B cell (primary cell): ENCODE measurements at regions not wholly inside any gene's neighbourhood (a gene's known extent, or its start where the extent isn't known, plus 50 kb on each side); places are given as distances from the start of the nearest gene placed in this dataset.
"Not testable (repeated sequence)": the region's sequence is repeated elsewhere in the genome, so short reads cannot be mapped to it uniquely, and the experiment has no call there.

Source experiments
- ATAC-seq: fragments of 200-7000 bp; cut with Tn5 transposase; one replicate; pipeline ENCODE4 v1.10.0; 2021; ENCODE audit warnings: low read depth, mild to moderate bottlenecking, moderate number of reproducible peaks, moderate library complexity
- CTCF ChIA-PET: fragments of 350-600 bp; sonication (Branson Sonifier 250); formaldehyde crosslinking; loops from one replicate; lab custom pipeline; 2021; ENCODE audit warnings: antibody characterized with exemption, inconsistent platforms; lab: Charles Lee
- POLR2A ChIA-PET: fragments of 350-600 bp; sonication (Branson Sonifier 250); formaldehyde crosslinking; loops from one replicate; lab custom pipeline; 2021; ENCODE audit warnings: antibody characterized with exemption; lab: Charles Lee
- DNase-seq: peaks from one replicate; pipeline ENCODE4 v3.0.0; 2013
- H2AFZ ChIP-seq: 2 replicates; pipeline ENCODE4 v1.6.1; 2012; ENCODE audit warnings: mild to moderate bottlenecking, low read depth, low read length; ENCODE audit not compliant: insufficient read depth, poor library complexity, severe bottlenecking
- H3K27ac ChIP-seq, 2 donors: 1 replicate in 1 of 2; 2 replicates in 1 of 2; pipeline ENCODE4 v1.5.1; 2012 to 2013; ENCODE audit warnings: low read length in 2 of 2, mild to moderate bottlenecking in 2 of 2, moderate library complexity in 1 of 2
- H3K27me3 ChIP-seq, 4 experiments: fragments of 200-600 bp in 1 of 4; sonication (generic) in 1 of 4; replicated peaks in 1 of 4; 1 replicate in 2 of 4; 2 replicates in 2 of 4; pipeline versions ENCODE4 v1.6.1 to v1.7.0; 2013 to 2016; ENCODE audit warnings: low read length in 3 of 4, mild to moderate bottlenecking in 2 of 4, mixed read lengths in 1 of 4, moderate library complexity in 1 of 4; ENCODE audit not compliant: insufficient read depth in 4 of 4, control insufficient read depth in 3 of 4; ENCODE audit errors: control extremely low read depth in 1 of 4
- H3K36me3 ChIP-seq, 2 experiments: replicated peaks in 1 of 2; 1 replicate in 1 of 2; 2 replicates in 1 of 2; pipeline versions ENCODE4 v1.6.1 to v1.7.1; 2013; ENCODE audit warnings: low read length in 1 of 2; ENCODE audit not compliant: insufficient read depth in 2 of 2, control insufficient read depth in 1 of 2; ENCODE audit errors: control extremely low read depth in 1 of 2, extremely low read depth in 1 of 2
- H3K4me1 ChIP-seq, 2 donors: fragments of 200-600 bp in 1 of 2; sonication (generic) in 1 of 2; 1 replicate in 1 of 2; 2 replicates in 1 of 2; pipeline versions ENCODE4 v1.5.1 to v1.6.1; 2013 to 2017; ENCODE audit warnings: low read length in 2 of 2; ENCODE audit not compliant: control insufficient read depth in 2 of 2, insufficient read depth in 2 of 2
- H3K4me2 ChIP-seq: replicated peaks from 2 replicates; pipeline ENCODE3; 2012; ENCODE audit warnings: mild to moderate bottlenecking, low read depth, low read length; ENCODE audit not compliant: poor library complexity, severe bottlenecking
- H3K4me3 ChIP-seq, 5 experiments: fragments of 200-600 bp in 1 of 5; sonication (generic) in 1 of 5; 1 replicate in 3 of 5; 2 replicates in 2 of 5; pipeline versions ENCODE4 v1.5.1 to v1.7.0; 2011 to 2016; ENCODE audit warnings: low read length in 4 of 5, mild to moderate bottlenecking in 4 of 5, low read depth in 2 of 5, control low read depth in 1 of 5, moderate library complexity in 1 of 5; ENCODE audit not compliant: insufficient read depth in 1 of 5; ENCODE audit errors: control extremely low read depth in 1 of 5, extremely low read depth in 1 of 5
- H3K79me2 ChIP-seq: fragments of 200-600 bp; sonication (generic); one replicate; pipeline ENCODE4 v1.6.0; 2016; ENCODE audit warnings: low read length; ENCODE audit not compliant: control insufficient read depth, insufficient read depth
- H3K9ac ChIP-seq: fragments of 200-600 bp; sonication (generic); 2 replicates; pipeline ENCODE4 v1.6.1; 2017; ENCODE audit warnings: mild to moderate bottlenecking, low read length, moderate library complexity
- H3K9me3 ChIP-seq, 3 donors: one replicate each; pipeline versions ENCODE4 v1.6.1 to v1.7.1; 2013; ENCODE audit warnings: low read length in 2 of 3; ENCODE audit not compliant: control insufficient read depth in 2 of 3, insufficient read depth in 1 of 3; ENCODE audit errors: control extremely low read depth in 1 of 3
- H4K20me1 ChIP-seq: 2 replicates; pipeline ENCODE4 v1.6.0; 2012; ENCODE audit warnings: mild to moderate bottlenecking, low read length; ENCODE audit not compliant: insufficient read depth, control insufficient read depth, poor library complexity, severe bottlenecking
- H3K27ac Mint-ChIP-seq: one replicate; pipeline ENCODE4 v1.8.0; 2021; ENCODE audit warnings: mixed read lengths
- H3K27me3 Mint-ChIP-seq: one replicate; pipeline ENCODE4 v1.8.0; 2021; ENCODE audit warnings: mixed read lengths
- H3K4me1 Mint-ChIP-seq: one replicate; pipeline ENCODE4 v1.8.0; 2021; ENCODE audit warnings: mixed read lengths
- H3K4me3 Mint-ChIP-seq: one replicate; pipeline ENCODE4 v1.8.0; 2021; ENCODE audit warnings: mixed read lengths
- H3K9me3 Mint-ChIP-seq: one replicate; pipeline ENCODE4 v1.8.0; 2022; ENCODE audit warnings: mixed read lengths; ENCODE audit not compliant: insufficient read depth
- EZH2 ChIP-seq: IDR thresholded peaks from 2 replicates; pipeline ENCODE4 v1.6.1; 2012; ENCODE audit warnings: borderline replicate concordance, low read depth, mild to moderate bottlenecking, moderate library complexity, low read length; ENCODE audit not compliant: insufficient read depth, poor library complexity, severe bottlenecking
- WGBS: methylation state at CpG from one replicate; pipeline ENCODE4 v1.1.5; 2013; ENCODE audit warnings: missing lambda C conversion rate; ENCODE audit not compliant: insufficient coverage; 5-methylcytosine and 5-hydroxymethylcytosine counted together
- intact Hi-C: fragments of 100-400 bp; cut with micrococcal nuclease; formaldehyde crosslinking; loops from one replicate; pipeline ENCODE4 v1.10.0; 2022
- TF ChIP-seq, protein P1 (sequence below): fragments of 200-600 bp; IDR thresholded peaks from one replicate; pipeline ENCODE4 v1.8.0; 2022; ENCODE audit warnings: antibody characterized with exemption, mild to moderate bottlenecking

DNA sequence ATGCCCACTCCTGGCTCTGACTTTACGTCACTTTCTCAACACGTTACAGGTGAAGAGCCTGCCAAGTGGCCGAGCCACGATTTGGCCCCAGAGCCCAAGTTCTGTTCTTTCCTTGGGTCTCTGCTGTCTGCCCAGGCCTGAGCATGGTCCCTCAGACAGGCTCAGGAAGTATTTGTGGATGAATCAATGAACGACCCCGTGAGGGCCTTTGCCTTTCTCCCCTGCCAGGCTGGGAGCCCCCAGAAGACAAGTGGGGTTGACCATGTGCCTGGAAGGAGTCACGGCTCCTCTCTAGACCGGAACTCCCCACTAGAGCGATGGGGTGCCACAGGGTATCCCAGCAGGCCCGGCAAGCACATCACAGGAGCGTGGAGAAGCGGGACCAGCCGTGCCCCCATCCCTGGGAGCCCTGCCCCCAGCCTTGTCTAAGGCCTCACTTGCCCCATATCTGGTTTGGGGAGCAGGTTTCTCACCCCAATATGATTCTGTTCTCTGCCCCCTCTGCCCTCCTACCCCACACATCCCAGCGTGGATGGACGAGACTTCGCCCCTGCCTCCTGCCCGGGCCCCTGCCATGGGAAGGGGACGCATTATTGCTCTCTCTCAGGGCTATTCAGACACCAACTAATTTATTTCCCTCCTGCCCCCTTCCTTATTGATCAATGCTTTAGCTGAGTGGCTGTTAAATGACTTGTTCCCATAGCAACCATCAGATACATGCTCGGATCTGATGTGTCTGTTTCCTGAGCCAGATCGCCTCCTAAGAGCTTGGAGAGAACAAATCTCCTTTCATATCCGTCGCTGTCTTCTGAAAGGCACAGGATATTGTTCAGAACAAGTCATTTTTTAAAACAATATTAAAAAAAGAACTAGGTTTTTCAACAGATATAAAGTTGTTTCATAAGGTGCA lies 69.0 kb downstream of the DIO3 start:
- ChIA-PET CTCF (interaction anchor here (1.3 kb wide), 2 partner anchors 11 to 1106 kb away, joined by 3 read pairs; no protein-coding TSS in a partner anchor), POLR2A (no interaction called here)
- Histone ChIP-seq H3K4me2 (no peak overlapping the region), H3K79me2 (no peaks in the 10 kb centered on the region), H3K27ac (no peak overlapping the region), H3K9ac (no peak overlapping the region), H3K36me3 (no peaks in the 10 kb centered on the region), H2AFZ (no peak overlapping the region), H3K9me3 (peaks cover 0 to 2% (median 0%) of the 10 kb centered on the region in 3 donors), H3K4me1 (peaks cover 9 to 12% of the 10 kb centered on the region in 2 donors), H3K27me3 (peaks cover 0 to 17% (median 4%) of the 10 kb centered on the region in 4 experiments), H4K20me1 (no peaks in the 10 kb centered on the region), H3K4me3 (no peak overlapping the region)
- Mint-ChIP-seq H3K27me3 (peaks cover 28% of the 10 kb centered on the region), H3K4me3 (no peak overlapping the region), H3K27ac (no peak overlapping the region), H3K4me1 (peaks cover 3% of the 10 kb centered on the region), H3K9me3 (no peaks in the 10 kb centered on the region)
- ATAC-seq (no peak), DNase-seq (no peak)
- 90% methylated on average over 18 of the region's 22 CpGs for WGBS
- intact Hi-C loops, result no loop called here
- no peak for TF ChIP-seq EZH2
- TF ChIP-seq, protein P1, sequence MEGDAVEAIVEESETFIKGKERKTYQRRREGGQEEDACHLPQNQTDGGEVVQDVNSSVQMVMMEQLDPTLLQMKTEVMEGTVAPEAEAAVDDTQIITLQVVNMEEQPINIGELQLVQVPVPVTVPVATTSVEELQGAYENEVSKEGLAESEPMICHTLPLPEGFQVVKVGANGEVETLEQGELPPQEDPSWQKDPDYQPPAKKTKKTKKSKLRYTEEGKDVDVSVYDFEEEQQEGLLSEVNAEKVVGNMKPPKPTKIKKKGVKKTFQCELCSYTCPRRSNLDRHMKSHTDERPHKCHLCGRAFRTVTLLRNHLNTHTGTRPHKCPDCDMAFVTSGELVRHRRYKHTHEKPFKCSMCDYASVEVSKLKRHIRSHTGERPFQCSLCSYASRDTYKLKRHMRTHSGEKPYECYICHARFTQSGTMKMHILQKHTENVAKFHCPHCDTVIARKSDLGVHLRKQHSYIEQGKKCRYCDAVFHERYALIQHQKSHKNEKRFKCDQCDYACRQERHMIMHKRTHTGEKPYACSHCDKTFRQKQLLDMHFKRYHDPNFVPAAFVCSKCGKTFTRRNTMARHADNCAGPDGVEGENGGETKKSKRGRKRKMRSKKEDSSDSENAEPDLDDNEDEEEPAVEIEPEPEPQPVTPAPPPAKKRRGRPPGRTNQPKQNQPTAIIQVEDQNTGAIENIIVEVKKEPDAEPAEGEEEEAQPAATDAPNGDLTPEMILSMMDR, result no peak

DNA sequence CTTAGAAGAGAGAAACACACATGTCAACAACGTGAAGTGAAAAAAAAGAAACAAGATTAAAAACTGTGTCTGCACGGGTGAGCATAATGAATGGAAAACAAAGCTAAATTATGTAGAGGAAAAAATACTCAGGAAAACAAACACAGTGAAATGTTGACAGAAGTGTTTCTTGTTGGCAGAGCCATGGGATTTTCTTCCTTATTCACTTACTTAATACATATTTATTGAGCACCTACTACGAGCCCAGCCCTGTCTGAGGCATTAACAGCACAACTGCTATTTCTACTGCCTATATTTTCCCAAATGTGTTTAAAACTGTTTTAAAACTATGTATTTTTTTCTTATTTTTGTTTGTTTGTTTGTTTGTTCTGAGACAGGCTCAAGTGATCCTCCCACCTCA lies 69.9 kb downstream of the DIO3 start:
- H3K9me3 Mint-ChIP-seq, result no peaks in the 10 kb centered on the region
- peaks cover 32% of the 10 kb centered on the region for H3K27me3 Mint-ChIP-seq
- DNase-seq (no peak), ATAC-seq (no peak)
- no peaks in the 10 kb centered on the region for H4K20me1 ChIP-seq
- no peak for TF ChIP-seq EZH2
- TF ChIP-seq, protein P1, result no peak
- no peaks in the 10 kb centered on the region for H3K36me3 ChIP-seq
- H3K4me1 ChIP-seq, result peaks cover 9 to 12% of the 10 kb centered on the region in 2 donors
- peaks cover 3% of the 10 kb centered on the region for H3K4me1 Mint-ChIP-seq
- WGBS, result no CpG with 5 or more reads among the region's 3 CpGs
- intact Hi-C loops, result no loop called here
- no peak overlapping the region for H3K27ac ChIP-seq
- H3K27ac Mint-ChIP-seq, result no peak overlapping the region
- H3K4me3 Mint-ChIP-seq, result no peak overlapping the region
- ChIA-PET CTCF (interaction anchor here (1.3 kb wide), 1 partner anchor 10 kb away, joined by 3 read pairs; no protein-coding TSS in a partner anchor), POLR2A (no interaction called here)
- H3K9me3 ChIP-seq, result peaks cover 0 to 2% (median 0%) of the 10 kb centered on the region in 3 donors
- H3K4me3 ChIP-seq, result no peak overlapping the region
- H3K79me2 ChIP-seq, result no peaks in the 10 kb centered on the region
- no peak overlapping the region for H2AFZ ChIP-seq
- H3K4me2 ChIP-seq, result no peak overlapping the region
- H3K9ac ChIP-seq, result no peak overlapping the region
- peaks cover 0 to 17% (median 4%) of the 10 kb centered on the region in 4 experiments for H3K27me3 ChIP-seq

DNA sequence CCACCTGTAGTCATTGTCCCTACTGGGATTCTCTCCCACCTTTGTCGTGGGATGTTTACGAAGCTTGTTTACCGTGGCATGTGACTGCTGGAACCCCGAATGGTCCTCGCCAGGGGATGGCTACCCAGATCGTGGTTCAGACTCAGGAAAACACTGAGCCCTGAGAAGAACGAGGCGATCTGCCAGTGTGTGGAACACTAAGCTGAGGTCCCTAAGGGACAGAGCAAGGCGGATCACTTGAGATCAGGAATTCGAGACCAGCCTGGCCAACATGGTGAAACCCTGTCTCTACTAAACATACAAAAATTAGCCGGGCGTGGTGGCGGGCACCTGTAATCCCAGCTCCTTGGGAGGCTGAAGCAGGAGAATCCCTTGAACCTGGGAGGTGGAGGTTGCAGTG lies 70.7 kb downstream of the DIO3 start:
- DNase-seq, H3K79me2 ChIP-seq, ATAC-seq, POLR2A ChIA-PET, H2AFZ ChIP-seq, H3K4me3 ChIP-seq, H3K9me3 Mint-ChIP-seq, H4K20me1 ChIP-seq, H3K36me3 ChIP-seq, intact Hi-C loops, H3K4me2 ChIP-seq, H3K4me3 Mint-ChIP-seq, H3K9ac ChIP-seq, H3K27ac ChIP-seq, H3K9me3 ChIP-seq, H3K4me1 Mint-ChIP-seq, H3K27ac Mint-ChIP-seq: not testable (repeated sequence)
- CTCF ChIA-PET, result interaction anchor here (1.3 kb wide), 1 partner anchor 9 kb away, joined by 3 read pairs; no protein-coding TSS in a partner anchor
- H3K27me3 Mint-ChIP-seq, result peaks cover 40% of the 10 kb centered on the region
- WGBS, result 95% methylated on average over 9 of the region's 13 CpGs
- H3K4me1 ChIP-seq, result peaks cover 9 to 12% of the 10 kb centered on the region in 2 donors
- peaks cover 0 to 17% (median 6%) of the 10 kb centered on the region in 4 experiments for H3K27me3 ChIP-seq
